GM23338 (cell line): ENCODE measurements at regions not wholly inside any gene's neighbourhood (a gene's known extent, or its start where the extent isn't known, plus 50 kb on each side); places are given as distances from the start of the nearest gene placed in this dataset.

Source experiments
- ATAC-seq: fragments of 200-7000 bp; cut with Tn5 transposase; 3 replicates; pipeline ENCODE4 v1.9.1; 2020
- DNase-seq: peaks from one replicate; pipeline ENCODE4 v3.0.0-alpha.2; 2015; ENCODE audit warnings: low spot score
- H2AFZ ChIP-seq: fragments of 200-600 bp; sonication (generic); 2 replicates; pipeline ENCODE4 v1.8.0; 2016; ENCODE audit warnings: antibody characterized with exemption, mild to moderate bottlenecking, moderate library complexity
- H3F3A ChIP-seq: fragments of 200-600 bp; sonication (generic); replicated peaks from 2 replicates; pipeline ENCODE4 v1.8.0; 2017; ENCODE audit warnings: antibody characterized with exemption, mixed run types, low read depth
- H3K27ac ChIP-seq: fragments of 200-600 bp; sonication (generic); 2 replicates; pipeline ENCODE4 v1.6.1; 2016; ENCODE audit warnings: low read depth
- H3K27me3 ChIP-seq: fragments of 200-600 bp; sonication (generic); 2 replicates; pipeline ENCODE4 v1.8.0; 2016; ENCODE audit warnings: mild to moderate bottlenecking, mixed run types, moderate library complexity; ENCODE audit not compliant: insufficient read depth
- H3K36me3 ChIP-seq: fragments of 200-600 bp; sonication (generic); 2 replicates; pipeline ENCODE4 v1.8.0; 2016; ENCODE audit warnings: mild to moderate bottlenecking; ENCODE audit not compliant: insufficient read depth
- H3K4me1 ChIP-seq: fragments of 200-600 bp; sonication (generic); 2 replicates; pipeline ENCODE4 v1.8.0; 2016; ENCODE audit warnings: mild to moderate bottlenecking, moderate library complexity; ENCODE audit not compliant: insufficient read depth
- H3K4me2 ChIP-seq: fragments of 200-600 bp; sonication (generic); 2 replicates; pipeline ENCODE4 v1.7.1; 2017; ENCODE audit warnings: mixed run types
- H3K4me3 ChIP-seq: fragments of 200-600 bp; sonication (generic); 2 replicates; pipeline ENCODE4 v1.6.1; 2016; ENCODE audit warnings: mixed run types
- H3K79me2 ChIP-seq: fragments of 200-600 bp; sonication (generic); replicated peaks from 2 replicates; pipeline ENCODE4 v1.8.0; 2017; ENCODE audit warnings: mild to moderate bottlenecking; ENCODE audit not compliant: insufficient read depth
- H3K9me2 ChIP-seq: fragments of 200-600 bp; sonication (generic); 2 replicates; pipeline ENCODE4 v1.8.0; 2017; ENCODE audit not compliant: insufficient read depth
- H4K20me1 ChIP-seq: fragments of 200-600 bp; sonication (generic); replicated peaks from 2 replicates; pipeline ENCODE4 v1.8.0; 2017; ENCODE audit warnings: mild to moderate bottlenecking; ENCODE audit not compliant: insufficient read depth
- H3K27ac Mint-ChIP-seq: 2 replicates; pipeline ENCODE4 v1.8.0; 2020; ENCODE audit warnings: inconsistent platforms, mild to moderate bottlenecking, moderate library complexity, mixed read lengths
- H3K27me3 Mint-ChIP-seq: 3 replicates; pipeline ENCODE4 v1.8.0; 2022; ENCODE audit warnings: low read depth, mild to moderate bottlenecking, moderate library complexity, mixed read lengths, inconsistent platforms; ENCODE audit not compliant: insufficient read depth, poor library complexity
- H3K36me3 Mint-ChIP-seq: 3 replicates; pipeline ENCODE4 v1.8.0; 2021; ENCODE audit warnings: low read depth, mild to moderate bottlenecking, inconsistent platforms, moderate library complexity, mixed read lengths
- H3K4me1 Mint-ChIP-seq: 3 replicates; pipeline ENCODE4 v1.8.0; 2020; ENCODE audit warnings: mild to moderate bottlenecking, inconsistent platforms, mixed read lengths
- H3K4me3 Mint-ChIP-seq: 3 replicates; pipeline ENCODE4 v1.8.0; 2021; ENCODE audit warnings: moderate library complexity, mild to moderate bottlenecking, inconsistent platforms, mixed read lengths
- H3K9me3 Mint-ChIP-seq: 3 replicates; pipeline ENCODE4 v1.8.0; 2020; ENCODE audit warnings: moderate library complexity, mild to moderate bottlenecking, inconsistent platforms, mixed read lengths
- CREB1 ChIP-seq: fragments of 250-450 bp; sonication (Bioruptor Pico); IDR thresholded peaks from 2 replicates; pipeline ENCODE4 v1.5.0; 2020; ENCODE audit warnings: low read depth, mild to moderate bottlenecking, moderate library complexity
- CTCF ChIP-seq, 2 experiments: fragments of 200-600 bp in 1 of 2; sonication (generic) in 1 of 2; conservative IDR thresholded peaks; 2 replicates each; pipeline versions ENCODE4 v1.5.1 to v1.6.1; 2016 to 2017; ENCODE audit warnings: antibody characterized with exemption in 2 of 2, low read depth in 2 of 2, mild to moderate bottlenecking in 2 of 2, moderate library complexity in 1 of 2
- EZH2 ChIP-seq: fragments of 200-600 bp; sonication (generic); IDR thresholded peaks from one replicate; pipeline ENCODE4 v1.8.0; 2017; ENCODE audit warnings: antibody characterized with exemption, mild to moderate bottlenecking, low read depth; ENCODE audit not compliant: unreplicated experiment
- EZH2phosphoT487 ChIP-seq: fragments of 200-600 bp; sonication (generic); IDR thresholded peaks from one replicate; pipeline ENCODE4 v1.8.1; 2018; ENCODE audit warnings: antibody characterized with exemption; ENCODE audit not compliant: unreplicated experiment
- POLR2AphosphoS5 ChIP-seq: IDR thresholded peaks from 2 replicates; pipeline ENCODE4 v1.6.1; 2016; ENCODE audit warnings: antibody characterized with exemption, low read depth
- REST ChIP-seq: IDR thresholded peaks from one replicate; pipeline ENCODE4 v1.6.1; 2018; ENCODE audit warnings: antibody characterized with exemption; ENCODE audit not compliant: unreplicated experiment
- STAT1 ChIP-seq: IDR thresholded peaks from one replicate; pipeline ENCODE4 v1.6.1; 2016; ENCODE audit warnings: antibody characterized with exemption; ENCODE audit not compliant: unreplicated experiment
- ZNF114 ChIP-seq: fragments of 250-450 bp; sonication (Bioruptor Pico); IDR thresholded peaks from 2 replicates; pipeline ENCODE4 v1.5.0; 2020; ENCODE audit warnings: mild to moderate bottlenecking, moderate library complexity
- ZNF331 ChIP-seq: fragments of 250-450 bp; sonication (Bioruptor Pico); IDR thresholded peaks from 2 replicates; pipeline ENCODE4 v1.5.0; 2020; ENCODE audit warnings: low read depth, mild to moderate bottlenecking, moderate library complexity
- TF ChIP-seq, protein P1 (sequence below): IDR thresholded peaks from 2 replicates; pipeline ENCODE4 v1.6.1; 2016; ENCODE audit warnings: antibody characterized with exemption
- TF ChIP-seq, protein P2 (sequence below): fragments of 250-450 bp; sonication (Bioruptor Pico); IDR thresholded peaks from 2 replicates; pipeline ENCODE4 v1.5.0; 2020; ENCODE audit warnings: mild to moderate bottlenecking, moderate library complexity

- no peak for TF ChIP-seq REST
- no peak for TF ChIP-seq ZNF114 (CRISPR knock-in tag)
- TF ChIP-seq POLR2AphosphoS5, result no peak
Observed at GRCh38 chr5:98214240-98215051, 559.0 kb upstream of the RGMB start (continued).

DNA sequence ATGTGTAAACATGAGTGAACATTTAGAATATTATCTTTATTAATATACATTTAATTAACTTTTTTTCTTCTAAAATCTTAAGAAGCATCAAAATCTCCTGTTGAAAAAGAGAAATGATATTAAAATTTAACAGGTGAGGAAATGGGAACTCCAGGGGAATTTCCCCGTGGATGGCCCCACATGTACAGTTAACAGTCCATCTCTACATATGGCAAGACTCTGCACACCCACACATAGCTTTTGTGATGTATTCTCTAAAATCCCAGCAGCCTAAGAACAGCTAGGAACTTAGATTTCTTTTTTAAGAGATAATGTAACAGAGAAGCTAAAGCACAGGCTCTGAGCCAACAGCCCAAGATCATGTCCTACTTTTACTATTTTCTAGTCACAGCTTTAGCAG is 556.3 kb upstream of the RGMB start:
- Histone ChIP-seq H3K4me1 (no peaks in the 10 kb centered on the region), H3F3A (no peaks in the 10 kb centered on the region), H3K27me3 (no peaks in the 10 kb centered on the region), H3K9me2 (no peaks in the 10 kb centered on the region), H3K4me2 (no peak overlapping the region), H2AFZ (no peak overlapping the region), H3K27ac (no peak overlapping the region), H3K36me3 (no peaks in the 10 kb centered on the region), H4K20me1 (no peaks in the 10 kb centered on the region), H3K4me3 (no peak overlapping the region), H3K79me2 (no peaks in the 10 kb centered on the region)
- no peaks in the 10 kb centered on the region for H3K36me3 Mint-ChIP-seq
- H3K9me3 Mint-ChIP-seq, result no peaks in the 10 kb centered on the region
- no peaks in the 10 kb centered on the region for H3K27me3 Mint-ChIP-seq
- no peaks in the 10 kb centered on the region for H3K4me1 Mint-ChIP-seq
- no peak for ATAC-seq
- no peak overlapping the region for H3K27ac Mint-ChIP-seq
- no peak overlapping the region for H3K4me3 Mint-ChIP-seq
- no peak for DNase-seq
- TF ChIP-seq STAT1 (no peak), CREB1 (CRISPR knock-in tag) (no peak), ZNF331 (CRISPR knock-in tag) (no peak), POLR2AphosphoS5 (no peak), ZNF114 (CRISPR knock-in tag) (no peak), EZH2 (no peak), EZH2phosphoT487 (no peak), CTCF (conservative IDR thresholded peaks at IDR 0.05; ENCODE audit: low read depth in 2 of 2) (no peak)
- TF ChIP-seq, protein P1, sequence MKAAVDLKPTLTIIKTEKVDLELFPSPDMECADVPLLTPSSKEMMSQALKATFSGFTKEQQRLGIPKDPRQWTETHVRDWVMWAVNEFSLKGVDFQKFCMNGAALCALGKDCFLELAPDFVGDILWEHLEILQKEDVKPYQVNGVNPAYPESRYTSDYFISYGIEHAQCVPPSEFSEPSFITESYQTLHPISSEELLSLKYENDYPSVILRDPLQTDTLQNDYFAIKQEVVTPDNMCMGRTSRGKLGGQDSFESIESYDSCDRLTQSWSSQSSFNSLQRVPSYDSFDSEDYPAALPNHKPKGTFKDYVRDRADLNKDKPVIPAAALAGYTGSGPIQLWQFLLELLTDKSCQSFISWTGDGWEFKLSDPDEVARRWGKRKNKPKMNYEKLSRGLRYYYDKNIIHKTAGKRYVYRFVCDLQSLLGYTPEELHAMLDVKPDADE, result no peak
- TF ChIP-seq, protein P2, sequence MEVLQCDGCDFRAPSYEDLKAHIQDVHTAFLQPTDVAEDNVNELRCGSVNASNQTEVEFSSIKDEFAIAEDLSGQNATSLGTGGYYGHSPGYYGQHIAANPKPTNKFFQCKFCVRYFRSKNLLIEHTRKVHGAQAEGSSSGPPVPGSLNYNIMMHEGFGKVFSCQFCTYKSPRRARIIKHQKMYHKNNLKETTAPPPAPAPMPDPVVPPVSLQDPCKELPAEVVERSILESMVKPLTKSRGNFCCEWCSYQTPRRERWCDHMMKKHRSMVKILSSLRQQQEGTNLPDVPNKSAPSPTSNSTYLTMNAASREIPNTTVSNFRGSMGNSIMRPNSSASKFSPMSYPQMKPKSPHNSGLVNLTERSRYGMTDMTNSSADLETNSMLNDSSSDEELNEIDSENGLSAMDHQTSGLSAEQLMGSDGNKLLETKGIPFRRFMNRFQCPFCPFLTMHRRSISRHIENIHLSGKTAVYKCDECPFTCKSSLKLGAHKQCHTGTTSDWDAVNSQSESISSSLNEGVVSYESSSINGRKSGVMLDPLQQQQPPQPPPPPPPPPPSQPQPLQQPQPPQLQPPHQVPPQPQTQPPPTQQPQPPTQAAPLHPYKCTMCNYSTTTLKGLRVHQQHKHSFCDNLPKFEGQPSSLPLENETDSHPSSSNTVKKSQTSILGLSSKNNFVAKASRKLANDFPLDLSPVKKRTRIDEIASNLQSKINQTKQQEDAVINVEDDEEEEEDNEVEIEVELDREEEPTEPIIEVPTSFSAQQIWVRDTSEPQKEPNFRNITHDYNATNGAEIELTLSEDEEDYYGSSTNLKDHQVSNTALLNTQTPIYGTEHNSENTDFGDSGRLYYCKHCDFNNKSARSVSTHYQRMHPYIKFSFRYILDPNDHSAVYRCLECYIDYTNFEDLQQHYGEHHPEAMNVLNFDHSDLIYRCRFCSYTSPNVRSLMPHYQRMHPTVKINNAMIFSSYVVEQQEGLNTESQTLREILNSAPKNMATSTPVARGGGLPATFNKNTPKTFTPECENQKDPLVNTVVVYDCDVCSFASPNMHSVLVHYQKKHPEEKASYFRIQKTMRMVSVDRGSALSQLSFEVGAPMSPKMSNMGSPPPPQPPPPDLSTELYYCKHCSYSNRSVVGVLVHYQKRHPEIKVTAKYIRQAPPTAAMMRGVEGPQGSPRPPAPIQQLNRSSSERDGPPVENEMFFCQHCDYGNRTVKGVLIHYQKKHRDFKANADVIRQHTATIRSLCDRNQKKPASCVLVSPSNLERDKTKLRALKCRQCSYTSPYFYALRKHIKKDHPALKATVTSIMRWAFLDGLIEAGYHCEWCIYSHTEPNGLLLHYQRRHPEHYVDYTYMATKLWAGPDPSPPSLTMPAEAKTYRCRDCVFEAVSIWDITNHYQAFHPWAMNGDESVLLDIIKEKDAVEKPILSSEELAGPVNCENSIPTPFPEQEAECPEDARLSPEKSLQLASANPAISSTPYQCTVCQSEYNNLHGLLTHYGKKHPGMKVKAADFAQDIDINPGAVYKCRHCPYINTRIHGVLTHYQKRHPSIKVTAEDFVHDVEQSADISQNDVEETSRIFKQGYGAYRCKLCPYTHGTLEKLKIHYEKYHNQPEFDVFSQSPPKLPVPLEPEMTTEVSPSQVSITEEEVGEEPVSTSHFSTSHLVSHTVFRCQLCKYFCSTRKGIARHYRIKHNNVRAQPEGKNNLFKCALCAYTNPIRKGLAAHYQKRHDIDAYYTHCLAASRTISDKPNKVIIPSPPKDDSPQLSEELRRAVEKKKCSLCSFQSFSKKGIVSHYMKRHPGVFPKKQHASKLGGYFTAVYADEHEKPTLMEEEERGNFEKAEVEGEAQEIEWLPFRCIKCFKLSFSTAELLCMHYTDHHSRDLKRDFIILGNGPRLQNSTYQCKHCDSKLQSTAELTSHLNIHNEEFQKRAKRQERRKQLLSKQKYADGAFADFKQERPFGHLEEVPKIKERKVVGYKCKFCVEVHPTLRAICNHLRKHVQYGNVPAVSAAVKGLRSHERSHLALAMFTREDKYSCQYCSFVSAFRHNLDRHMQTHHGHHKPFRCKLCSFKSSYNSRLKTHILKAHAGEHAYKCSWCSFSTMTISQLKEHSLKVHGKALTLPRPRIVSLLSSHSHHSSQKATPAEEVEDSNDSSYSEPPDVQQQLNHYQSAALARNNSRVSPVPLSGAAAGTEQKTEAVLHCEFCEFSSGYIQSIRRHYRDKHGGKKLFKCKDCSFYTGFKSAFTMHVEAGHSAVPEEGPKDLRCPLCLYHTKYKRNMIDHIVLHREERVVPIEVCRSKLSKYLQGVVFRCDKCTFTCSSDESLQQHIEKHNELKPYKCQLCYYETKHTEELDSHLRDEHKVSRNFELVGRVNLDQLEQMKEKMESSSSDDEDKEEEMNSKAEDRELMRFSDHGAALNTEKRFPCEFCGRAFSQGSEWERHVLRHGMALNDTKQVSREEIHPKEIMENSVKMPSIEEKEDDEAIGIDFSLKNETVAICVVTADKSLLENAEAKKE (CRISPR knock-in tag), result no peak
